ENCODE measurements at regions not wholly inside any gene's neighbourhood (a gene's known extent, or its start where the extent isn't known, plus 50 kb on each side); places are given as distances from the start of the nearest gene placed in this dataset. TPM values are rescaled to one million over a fixed set of nuclear protein-coding genes. Genes with fewer than 3 reads are reported as not detected.
"Not testable (repeated sequence)": the region's sequence is repeated elsewhere in the genome, so short reads cannot be mapped to it uniquely, and the experiment has no call there.

- H3K4me3 ChIP-seq; ATAC-seq; H3K36me3 ChIP-seq; H3K27ac ChIP-seq; H3K9me3 ChIP-seq; DNase-seq; H3K27me3 ChIP-seq (ENCODE audit: low read depth); intact Hi-C loops (cut with DNase I): not testable (repeated sequence)
- peaks cover 11% of the 10 kb centered on the region for H3K4me1 ChIP-seq
Measured at GRCh38 chr16:70059429-70059828, 54.7 kb upstream of the PDPR start.

DNA sequence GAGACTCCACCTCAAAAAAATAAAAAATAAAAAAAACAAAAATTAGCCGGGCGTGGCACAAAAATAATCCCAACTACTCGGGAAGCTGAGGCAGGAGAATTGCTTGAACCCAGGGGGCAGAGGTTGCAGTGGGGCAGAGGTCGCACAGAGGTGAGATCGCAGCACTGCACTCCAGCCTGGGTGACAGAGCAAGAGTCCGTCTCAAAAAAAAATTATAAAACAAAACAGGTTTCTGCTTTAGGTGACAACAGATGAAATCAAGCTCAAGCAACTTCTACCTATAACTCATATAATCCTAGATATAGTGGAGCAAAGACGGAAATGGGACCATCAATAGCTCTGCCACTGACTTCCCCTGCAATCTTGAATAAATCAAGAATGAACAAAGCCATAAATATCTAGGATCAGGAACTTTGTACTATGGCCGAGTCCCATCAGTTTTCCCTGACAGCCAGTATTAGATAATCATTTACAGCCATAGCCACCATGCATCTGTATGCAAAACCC is 53.6 kb upstream of the PDPR start:
- H3K9me3 ChIP-seq; DNase-seq; H3K27me3 ChIP-seq (ENCODE audit: low read depth); H3K27ac ChIP-seq; H3K4me3 ChIP-seq; ATAC-seq; intact Hi-C loops (cut with DNase I); H3K36me3 ChIP-seq: not testable (repeated sequence)
- peaks cover 15% of the 10 kb centered on the region for H3K4me1 ChIP-seq

- H3K27me3 ChIP-seq (ENCODE audit: low read depth); H3K4me3 ChIP-seq; H3K27ac ChIP-seq; H3K9me3 ChIP-seq; intact Hi-C loops (cut with DNase I); DNase-seq; H3K36me3 ChIP-seq; ATAC-seq: not testable (repeated sequence)
- H3K4me1 ChIP-seq, result peaks cover 15% of the 10 kb centered on the region
Measured at GRCh38 chr16:70061671-70062218, 52.4 kb upstream of the PDPR start.

- H3K27me3 ChIP-seq (ENCODE audit: low read depth); DNase-seq; H3K27ac ChIP-seq; ATAC-seq; H3K4me3 ChIP-seq; H3K9me3 ChIP-seq; intact Hi-C loops (cut with DNase I); H3K36me3 ChIP-seq: not testable (repeated sequence)
- H3K4me1 ChIP-seq, result peaks cover 15% of the 10 kb centered on the region
Measured at GRCh38 chr16:70062947-70063346, 51.2 kb upstream of the PDPR start.

Small RNA genes lying in the stretch of these regions (microRNA-seq; reads per million reads assigned to microRNA genes)
- gene MIR1972-2 (ENCODE audit: borderline number of aligned reads), result not detected
